HG03354 (cell line): ENCODE measurements at regions not wholly inside any gene's neighbourhood (a gene's known extent, or its start where the extent isn't known, plus 50 kb on each side); places are given as distances from the start of the nearest gene placed in this dataset.
"Not testable (repeated sequence)": the region's sequence is repeated elsewhere in the genome, so short reads cannot be mapped to it uniquely, and the experiment has no call there.

Experiments used
- ATAC-seq: cut with Tn5 transposase; IDR thresholded peaks from one replicate; pipeline ENCODE4 v1.9.1; 2021; ENCODE audit warnings: mild to moderate bottlenecking; ENCODE audit not compliant: unreplicated experiment, poor library complexity, severe bottlenecking

DNA sequence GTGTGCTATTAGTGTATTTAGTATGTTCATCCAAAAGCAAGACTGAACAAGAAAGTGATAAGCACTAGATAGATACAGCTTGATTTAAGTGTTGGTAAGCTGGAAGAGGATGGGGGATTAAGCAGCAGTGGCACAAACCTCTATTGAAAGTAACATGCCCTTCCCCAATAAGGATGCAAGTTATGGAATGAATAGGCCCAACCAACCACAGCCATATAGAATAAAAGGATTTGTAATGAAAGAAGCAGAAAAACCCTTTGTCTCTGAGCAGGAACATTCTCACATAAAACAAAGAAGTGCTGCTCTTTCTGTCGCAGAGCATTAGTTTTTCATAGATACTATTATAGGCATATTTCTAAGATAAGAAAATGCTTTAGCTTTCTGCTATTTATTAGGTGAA, 310.7 kb downstream of the IPO8 start:
- ATAC-seq = no peak

DNA sequence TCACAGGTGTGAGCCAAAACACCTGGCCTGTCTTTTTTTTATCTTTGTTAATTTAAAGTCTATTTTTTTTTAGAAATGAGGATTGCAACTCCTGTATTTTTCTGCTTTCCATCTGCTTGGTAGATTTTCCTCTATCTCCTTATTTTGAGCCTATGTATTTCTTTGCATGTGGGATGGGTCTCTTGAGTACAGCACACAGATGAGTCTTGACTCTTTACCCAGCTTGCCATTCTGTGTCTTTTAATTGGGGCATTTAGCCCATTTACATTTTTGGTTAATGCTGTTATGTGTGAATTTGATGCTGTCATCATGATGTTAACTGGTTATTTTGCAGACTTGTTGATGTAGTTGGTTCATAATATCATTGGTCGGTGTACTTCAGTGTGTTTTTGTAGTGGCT, 317.4 kb downstream of the IPO8 start:
- ATAC-seq = no peak

DNA sequence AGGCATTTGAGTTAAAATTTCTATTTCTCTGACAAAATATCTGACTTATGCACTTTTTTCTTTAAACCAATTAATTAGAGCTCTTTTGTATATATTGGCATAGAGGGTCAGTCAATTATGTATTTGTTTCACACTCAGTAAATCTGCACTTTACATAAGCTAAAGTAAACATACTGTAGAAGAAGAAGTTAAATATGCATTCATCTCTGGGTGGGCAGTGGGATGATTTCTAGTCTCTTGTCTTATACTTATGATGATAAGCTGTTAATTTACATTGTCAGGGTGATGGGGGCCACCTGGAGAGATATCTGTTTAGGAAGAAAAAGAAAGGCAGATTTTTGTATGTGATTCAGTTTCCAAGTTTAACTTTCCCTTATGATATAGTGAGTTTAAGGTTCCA, 330.8 kb downstream of the IPO8 start:
- no peak for ATAC-seq

DNA sequence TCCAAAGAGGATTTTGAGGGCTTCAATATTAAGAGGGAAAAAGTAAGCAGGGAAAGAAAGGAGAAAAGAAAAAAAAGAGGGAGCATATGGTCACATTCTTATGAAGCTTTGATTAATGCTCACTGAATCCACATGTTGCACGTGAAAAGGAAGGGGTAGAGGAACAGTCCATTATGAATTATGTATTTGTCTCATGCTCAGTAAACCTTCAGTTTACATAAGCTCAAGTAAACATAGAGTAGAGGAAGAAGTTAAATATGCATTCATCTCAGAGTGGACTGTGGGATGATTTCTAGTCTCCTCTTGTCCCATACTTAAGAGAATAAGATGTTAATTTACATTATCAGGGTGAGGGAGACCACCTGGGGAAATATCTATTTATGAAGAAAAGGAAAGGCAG, 334.5 kb downstream of the IPO8 start:
- ATAC-seq = no peak

DNA sequence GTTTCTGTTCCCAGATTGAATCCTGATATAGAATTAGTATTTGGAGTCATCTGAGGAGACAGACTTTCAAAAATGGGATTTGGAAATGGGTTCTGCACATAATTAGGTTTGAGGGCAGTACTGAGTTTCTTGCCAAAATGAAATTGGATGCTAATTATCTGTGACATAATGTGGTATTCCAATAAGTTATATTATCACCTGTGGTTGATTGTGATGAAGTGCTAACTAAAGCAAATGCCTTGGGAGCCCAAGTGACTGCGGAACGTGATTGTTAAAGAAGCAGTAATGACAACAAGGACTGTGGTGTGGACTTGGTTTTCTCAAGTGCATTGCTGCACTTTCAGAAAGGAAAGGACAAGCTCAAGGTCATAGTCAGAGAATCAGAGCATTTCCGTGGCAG, 337.0 kb downstream of the IPO8 start:
- ATAC-seq = no peak

DNA sequence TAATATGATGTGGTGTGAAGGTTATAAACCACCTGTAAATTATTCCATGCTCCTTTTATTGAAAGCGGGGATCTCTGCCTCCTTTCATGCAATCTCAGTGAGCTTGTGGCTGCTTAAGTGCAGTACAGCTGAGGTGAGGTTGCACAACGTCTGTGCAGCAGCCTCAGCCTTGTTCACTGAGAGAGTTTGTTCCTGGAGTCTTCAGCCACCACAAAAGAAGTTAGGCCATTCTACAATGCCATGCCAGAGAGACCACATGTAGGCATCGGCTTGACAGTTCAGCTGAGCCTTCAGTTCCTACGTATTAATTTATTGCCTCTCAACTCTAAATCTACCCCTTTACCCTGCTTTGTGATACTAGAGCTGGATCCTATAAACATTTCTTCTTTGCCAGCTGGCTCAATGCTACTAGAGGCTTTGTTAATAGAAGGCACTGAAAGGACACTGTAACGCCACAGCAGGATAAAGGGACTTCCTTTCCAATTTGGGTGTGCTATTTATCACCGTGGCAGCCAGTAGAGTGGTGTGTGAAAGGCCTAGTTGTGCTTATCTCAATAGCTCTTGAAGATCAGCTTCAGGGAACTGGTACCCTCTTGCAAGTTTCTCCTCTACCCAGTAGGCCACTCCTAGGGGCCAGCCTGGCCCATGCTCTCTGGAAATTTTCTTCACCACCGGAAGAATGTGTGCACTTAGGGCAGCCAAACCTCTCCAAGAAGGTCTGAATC, 337.7 kb downstream of the IPO8 start:
- ATAC-seq = no peak

DNA sequence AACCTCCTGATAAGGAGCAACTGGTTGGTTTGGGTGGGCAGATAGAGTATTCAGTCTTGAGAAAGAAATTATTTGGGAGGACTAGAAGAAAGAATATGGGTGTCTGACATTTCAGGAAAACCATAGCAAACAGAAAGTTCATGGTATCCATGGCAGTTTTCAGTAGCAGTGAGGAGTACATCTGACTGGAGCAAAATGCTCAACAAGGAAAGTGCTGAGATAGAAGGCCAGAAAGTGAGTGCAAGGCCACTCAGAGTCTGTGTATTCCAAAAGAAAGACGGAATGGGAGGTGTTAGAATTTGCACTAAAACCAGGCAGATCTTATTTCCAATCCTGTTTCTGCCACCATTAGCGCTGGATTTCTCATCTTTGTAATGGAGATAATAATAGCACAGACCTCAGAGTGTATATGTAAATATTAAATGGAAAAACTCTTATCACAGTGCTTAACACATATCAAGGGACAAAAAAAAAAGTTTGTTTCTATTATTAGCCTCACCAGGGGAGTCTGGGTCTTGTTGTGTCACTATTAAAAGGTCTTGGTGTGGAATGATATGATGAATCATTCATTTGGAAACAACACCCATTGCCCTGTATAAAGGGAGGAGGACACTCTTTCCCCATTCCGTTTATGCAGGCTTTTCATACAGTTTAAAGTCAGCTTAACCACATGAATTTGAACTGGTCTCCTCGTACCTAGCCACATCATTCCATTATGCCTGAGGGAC, 349.8 kb downstream of the IPO8 start:
- ATAC-seq = no peak

DNA sequence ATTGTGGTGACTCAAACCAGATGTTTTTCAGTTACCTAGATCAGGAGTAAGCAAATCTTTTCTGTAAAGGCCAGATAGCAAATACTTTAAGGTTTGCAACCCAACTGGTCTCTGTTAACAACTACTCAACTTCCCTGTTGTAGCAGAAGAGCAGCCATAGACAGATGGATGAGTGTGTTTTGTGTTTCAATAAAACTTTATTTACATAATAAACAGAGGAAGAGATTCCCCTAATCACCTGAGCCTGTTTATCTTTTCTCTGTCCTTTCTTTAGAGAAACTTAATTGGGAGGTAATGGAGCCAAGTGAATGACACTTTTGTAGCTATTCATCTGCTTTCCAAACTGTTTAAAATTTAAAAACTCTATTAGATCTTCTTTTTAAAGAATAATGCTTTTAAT, 365.1 kb downstream of the IPO8 start:
- ATAC-seq = no peak

DNA sequence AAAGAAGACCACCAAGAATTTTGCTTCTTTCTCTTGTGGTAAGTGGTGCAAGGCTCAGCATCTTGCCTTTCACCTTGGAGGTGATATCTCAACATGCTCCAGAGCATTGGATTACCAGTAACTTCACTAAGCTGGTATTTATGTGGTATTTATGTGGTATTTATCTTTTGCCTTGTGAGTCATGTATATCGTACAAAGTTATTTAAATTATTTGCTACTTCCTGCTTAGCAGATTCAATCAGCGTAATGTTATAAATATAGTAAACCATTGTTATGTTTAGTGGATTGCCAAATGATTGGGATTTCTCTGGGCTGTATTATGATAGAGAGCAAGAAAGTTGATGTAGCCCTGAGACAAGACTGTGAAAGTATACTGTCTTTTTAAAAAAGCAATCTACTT, 366.4 kb downstream of the IPO8 start:
- no peak for ATAC-seq

DNA sequence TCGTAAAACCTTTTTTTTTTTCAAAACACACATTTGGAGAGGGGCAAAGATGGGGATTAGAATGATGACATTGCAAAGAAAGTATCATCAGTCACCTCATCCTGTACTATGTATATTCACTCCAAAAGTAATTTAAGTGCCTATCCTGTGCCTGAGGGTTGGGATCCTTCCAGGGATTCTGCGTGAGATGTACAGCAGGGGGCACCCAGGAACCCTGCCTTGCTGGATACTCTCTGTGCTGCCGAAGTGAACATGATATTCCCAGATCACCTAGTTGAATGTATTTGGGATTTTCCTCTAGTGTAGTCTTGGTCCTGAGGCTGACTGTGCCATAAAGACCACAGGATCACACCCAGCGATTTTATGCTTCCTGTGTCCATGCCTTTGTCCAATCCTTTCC, 372.7 kb downstream of the IPO8 start:
- no peak for ATAC-seq

DNA sequence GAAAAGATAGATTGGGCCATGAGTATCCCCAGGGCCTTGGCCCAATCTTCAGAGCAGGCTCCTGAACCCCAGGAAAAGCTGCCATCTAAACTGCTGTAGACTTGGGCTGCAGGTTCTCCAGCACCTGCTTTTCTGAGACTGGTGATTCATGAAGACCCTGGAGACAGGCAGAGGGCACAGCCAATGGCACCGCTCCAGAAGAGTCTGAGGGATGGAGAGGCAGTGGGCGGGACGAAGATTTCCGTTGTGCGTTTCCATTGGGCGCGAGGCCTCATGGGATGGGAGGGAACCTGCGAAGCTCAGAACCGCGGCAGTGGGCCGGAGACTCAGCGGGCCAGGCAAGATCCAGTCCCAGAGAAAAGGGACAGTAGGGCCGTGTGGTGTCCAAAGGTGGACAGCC, 375.1 kb downstream of the IPO8 start:
- ATAC-seq = no peak

DNA sequence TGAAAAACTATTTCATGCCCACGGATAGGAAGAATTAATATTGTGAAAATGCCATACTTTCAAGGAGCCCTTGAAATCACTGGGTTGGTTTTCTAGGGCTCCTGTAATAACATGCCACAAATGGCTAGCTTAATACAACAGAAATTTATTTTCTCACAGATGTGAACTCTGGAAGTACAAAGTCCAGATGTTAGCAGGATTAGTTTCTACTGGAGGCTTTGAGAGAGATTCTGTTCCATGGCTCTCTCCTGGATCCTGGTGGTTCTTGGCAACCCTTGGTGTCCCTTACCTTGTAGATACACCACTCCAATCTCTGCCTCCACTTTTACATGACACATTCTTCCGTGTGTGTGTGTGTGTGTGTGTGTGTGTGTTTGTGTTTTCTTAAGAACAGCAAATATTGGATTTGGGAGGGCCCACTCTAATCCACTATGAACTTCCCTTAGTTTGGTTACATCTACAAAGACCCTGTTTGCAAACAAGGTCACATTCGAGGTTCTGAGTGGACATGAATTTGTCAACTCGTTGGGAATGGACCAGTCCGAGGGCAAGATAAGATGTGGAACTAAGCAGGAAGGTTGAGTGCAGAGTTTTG, 381.1 kb downstream of the IPO8 start:
- ATAC-seq = no peak

DNA sequence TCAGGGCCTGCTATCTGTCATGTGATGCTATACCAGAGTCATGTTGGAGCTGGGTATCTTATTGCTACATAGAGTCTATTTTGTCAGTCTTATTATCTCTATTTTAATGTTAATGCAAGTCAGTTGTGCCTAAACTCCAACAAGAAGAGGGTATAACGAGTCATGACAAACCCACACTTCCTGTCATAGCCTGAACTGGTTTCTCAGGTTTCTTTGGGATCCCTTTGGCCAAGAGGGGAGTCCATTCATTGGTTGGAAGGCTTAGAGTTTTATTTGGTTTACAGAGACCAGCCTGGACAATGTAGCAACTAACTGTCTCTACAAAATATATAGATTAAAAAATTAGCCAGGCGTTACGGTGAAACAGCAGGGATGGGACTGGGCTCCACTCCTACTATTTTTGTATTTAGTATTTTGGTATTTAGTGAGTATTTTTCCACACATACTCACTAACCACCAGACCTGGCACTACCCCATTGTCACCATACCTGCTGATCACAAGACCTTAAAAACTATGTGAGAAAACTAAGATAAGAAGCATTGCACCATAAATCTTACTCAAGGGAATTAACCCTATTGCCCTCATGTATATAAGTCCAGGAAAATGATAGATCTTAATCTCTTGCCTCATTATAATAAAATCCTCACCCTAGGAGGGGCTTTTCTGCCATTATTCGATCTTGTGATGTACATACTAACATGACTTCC, 387.5 kb downstream of the IPO8 start:
- no peak for ATAC-seq

DNA sequence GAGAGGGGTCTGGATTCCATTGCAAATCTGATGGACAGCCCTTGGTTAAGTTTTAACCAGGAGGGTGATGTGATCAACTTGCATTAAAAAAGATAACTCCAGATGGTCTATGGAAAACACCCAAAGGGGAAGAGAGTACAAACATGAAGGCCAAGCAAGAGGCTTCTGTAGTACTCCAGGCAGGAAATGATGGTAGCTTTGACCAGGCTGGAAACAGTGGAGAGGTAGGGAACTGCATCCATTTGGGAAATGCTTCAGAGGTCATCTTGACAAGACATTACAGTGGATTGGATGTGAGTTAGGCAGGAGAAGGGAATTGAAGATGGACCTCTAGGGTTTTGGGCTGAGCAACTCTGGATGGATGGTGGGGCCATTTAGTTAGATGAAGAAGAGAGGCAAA, 391.1 kb downstream of the IPO8 start:
- no peak for ATAC-seq

DNA sequence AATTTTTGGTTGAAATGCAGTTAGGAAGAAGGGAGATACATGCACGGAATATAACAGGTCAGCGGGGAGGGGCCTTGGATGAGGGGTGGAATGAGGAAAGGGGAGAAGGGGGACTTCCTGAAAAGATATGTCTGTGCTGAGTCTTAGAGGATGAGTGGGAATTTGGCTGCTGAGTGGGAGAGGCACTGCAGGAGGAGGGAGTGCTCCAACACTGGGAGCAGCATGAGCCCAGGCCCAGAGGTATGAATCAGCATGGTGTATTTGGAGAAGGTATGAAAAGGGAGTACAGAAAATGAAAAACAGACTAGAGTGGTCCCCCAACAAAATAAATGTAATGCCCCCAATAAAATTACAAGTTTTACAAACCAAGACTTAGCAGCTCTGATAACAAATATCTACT, 394.4 kb downstream of the IPO8 start:
- no peak for ATAC-seq

DNA sequence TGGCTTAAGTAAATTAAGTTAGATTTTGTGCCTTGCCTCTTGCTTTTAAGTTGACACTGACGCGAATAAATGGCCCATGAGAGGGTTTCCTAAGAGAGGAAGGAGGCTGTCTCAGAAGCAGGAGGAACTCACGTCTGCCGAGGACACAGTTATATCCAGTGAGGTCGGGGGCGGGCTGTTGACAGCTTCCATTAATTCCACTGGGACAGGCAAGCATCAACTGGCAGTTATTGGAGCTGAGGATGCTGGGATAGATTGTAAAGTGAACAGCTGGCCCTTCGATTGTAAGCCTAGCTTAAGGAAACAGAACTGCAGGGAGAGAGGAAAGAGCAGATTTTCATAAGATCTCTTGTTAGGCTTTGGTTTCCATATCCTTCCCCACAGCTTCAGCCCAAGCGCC, 399.2 kb downstream of the IPO8 start:
- no peak for ATAC-seq

DNA sequence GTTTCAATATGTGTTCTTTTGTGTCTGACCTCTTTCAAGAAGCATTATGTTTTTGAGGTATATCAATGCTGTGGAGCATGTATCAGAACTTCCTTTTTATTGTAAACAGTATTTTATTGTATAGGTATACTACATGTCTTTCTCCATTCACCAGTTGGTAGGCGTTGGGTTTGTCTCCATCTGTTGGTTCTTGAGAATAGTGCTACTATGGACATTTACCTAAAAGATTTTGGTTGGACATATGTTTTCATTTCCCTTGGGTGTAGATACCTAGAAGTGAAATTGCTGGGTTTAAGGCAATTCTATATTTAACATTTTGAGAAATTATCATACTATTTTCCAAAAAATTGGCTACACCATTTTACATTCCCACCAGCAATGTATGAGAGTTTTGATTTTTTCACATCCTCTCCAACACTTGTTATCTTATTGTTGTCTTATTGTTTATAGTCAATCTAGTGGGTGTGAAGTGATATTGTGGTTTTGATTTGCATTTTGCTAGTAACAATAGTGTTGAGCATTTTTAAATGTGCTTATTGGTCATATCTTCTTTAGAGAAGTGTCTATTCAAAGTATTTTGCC, 409.2 kb downstream of the IPO8 start:
- ATAC-seq = no peak

DNA sequence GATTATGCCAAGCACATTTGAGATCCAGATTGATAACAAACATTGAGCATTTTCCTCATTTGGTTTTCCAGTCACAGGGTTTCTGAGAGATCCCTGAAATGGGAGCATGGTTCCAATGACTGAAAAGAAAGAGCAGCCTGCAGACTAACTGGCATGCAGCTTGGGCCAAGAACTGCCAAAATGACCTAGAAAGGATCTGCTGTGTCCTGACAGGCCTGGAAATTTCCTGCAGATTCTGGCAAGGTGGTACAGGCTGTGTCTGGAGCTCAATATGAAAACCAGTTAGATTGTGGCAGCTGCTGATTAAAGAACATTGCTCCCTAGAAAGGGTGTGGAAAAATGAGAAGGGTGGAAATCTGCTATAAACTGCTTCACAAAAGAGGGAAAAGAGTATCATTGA, 417.3 kb downstream of the IPO8 start:
- no peak for ATAC-seq

DNA sequence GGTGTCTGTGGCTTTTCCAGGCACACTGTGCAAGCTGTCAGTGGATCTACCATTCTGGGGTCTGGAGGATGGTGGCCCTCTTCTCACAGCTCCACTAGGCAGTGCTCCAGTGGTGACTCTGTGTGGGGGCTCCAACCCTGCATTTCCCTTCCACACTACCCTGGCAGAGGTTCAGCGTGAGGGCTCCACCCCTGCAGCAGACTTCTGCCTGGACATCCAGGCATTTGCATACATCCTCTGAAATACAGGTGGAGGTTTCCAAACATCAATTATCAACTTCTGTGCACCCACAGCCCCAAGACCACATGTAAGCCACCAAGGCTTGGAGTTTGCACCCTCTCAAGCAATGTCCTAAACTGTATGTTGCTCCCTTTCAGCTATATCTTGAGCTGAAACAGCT, 423.2 kb downstream of the IPO8 start:
- not testable (repeated sequence) for ATAC-seq

DNA sequence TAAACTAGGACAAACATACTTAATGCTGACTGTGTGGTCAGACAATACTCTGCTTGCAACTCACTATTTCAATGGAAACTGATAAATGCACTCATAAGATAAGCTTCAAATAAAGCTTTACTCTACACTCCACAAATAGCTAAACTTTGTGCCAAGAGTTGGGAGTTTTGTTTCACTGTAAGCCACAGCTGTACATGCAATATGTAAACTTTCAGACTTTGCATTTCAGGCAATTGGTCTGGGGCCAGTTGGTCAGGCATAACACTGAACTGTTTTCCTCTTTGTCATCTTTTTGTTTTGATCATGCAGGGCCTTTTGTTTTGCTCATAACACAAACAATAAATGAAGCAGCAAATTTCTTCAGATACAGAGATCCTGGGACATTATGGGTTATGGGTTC, 426.2 kb downstream of the IPO8 start:
- no peak for ATAC-seq
